OCI-LY7 (cell line): ENCODE measurements at regions not wholly inside any gene's neighbourhood (a gene's known extent, or its start where the extent isn't known, plus 50 kb on each side); places are given as distances from the start of the nearest gene placed in this dataset.

Experiments
- CTCF ChIP-seq: fragments of 200-600 bp; sonication (generic); conservative IDR thresholded peaks from 2 replicates; pipeline ENCODE4 v1.5.1; 2014; ENCODE audit warnings: mild to moderate bottlenecking, antibody characterized with exemption, low read length, moderate library complexity, mixed read lengths
- EZH2phosphoT487 ChIP-seq: fragments of 200-600 bp; sonication (generic); IDR thresholded peaks from 2 replicates; pipeline ENCODE4 v1.6.1; 2018; ENCODE audit warnings: low read depth, borderline replicate concordance, mild to moderate bottlenecking, mixed run types, antibody characterized with exemption, low read length, moderate library complexity, mixed read lengths

GRCh38 chr3:145902166-145902565, 258.8 kb downstream of the PLOD2 start:
- TF ChIP-seq CTCF (no peak), EZH2phosphoT487 (no peak)
